Kidney (tissue), 13 donors: ENCODE measurements at regions not wholly inside any gene's neighbourhood (a gene's known extent, or its start where the extent isn't known, plus 50 kb on each side); places are given as distances from the start of the nearest gene placed in this dataset.
A peak's percentile ranks its signal among the peaks of the same experiment; 100 is the strongest.

Source experiments
- DNase-seq, 5 donors: peaks; one replicate each; pipeline ENCODE4 v3.0.0-alpha.2; 2013 to 2020
- FAIRE-seq: peaks from 2 replicates; lab custom pipeline; 2012; peaks lifted over from hg19 to GRCh38; lab: Jason Lieb, UNC
- H3K27ac ChIP-seq, 2 donors: one replicate each; pipeline ENCODE4 v1.7.0; 2013; ENCODE audit warnings: low read depth in 2 of 2, low read length in 2 of 2, inconsistent platforms in 1 of 2
- H3K27me3 ChIP-seq: one replicate; pipeline ENCODE4 v1.7.1; 2013; ENCODE audit warnings: low read length, inconsistent platforms; ENCODE audit not compliant: control insufficient read depth, insufficient read depth
- H3K36me3 ChIP-seq, 3 donors: one replicate each; pipeline versions ENCODE4 v1.7.0 to v1.7.1; 2013; ENCODE audit warnings: low read length in 3 of 3, control low read depth in 1 of 3, inconsistent platforms in 1 of 3; ENCODE audit not compliant: insufficient read depth in 3 of 3, control insufficient read depth in 2 of 3
- H3K4me1 ChIP-seq, 3 donors: one replicate each; pipeline versions ENCODE4 v1.7.0 to v1.7.1; 2013; ENCODE audit warnings: low read length in 3 of 3, inconsistent platforms in 1 of 3, low read depth in 1 of 3; ENCODE audit not compliant: control insufficient read depth in 2 of 3, insufficient read depth in 2 of 3
- H3K4me3 ChIP-seq, 3 donors: one replicate each; pipeline versions ENCODE4 v1.7.0 to v1.8.1; 2013; ENCODE audit warnings: low read length in 3 of 3, control low read depth in 1 of 3, inconsistent platforms in 1 of 3
- H3K9ac ChIP-seq, 3 donors: one replicate each; pipeline versions ENCODE4 v1.7.0 to v1.7.1; 2013; ENCODE audit warnings: low read length in 3 of 3, control low read depth in 1 of 3, inconsistent platforms in 1 of 3
- H3K9me3 ChIP-seq, 3 donors: one replicate each; pipeline versions ENCODE4 v1.7.0 to v1.7.1; 2013; ENCODE audit warnings: low read length in 3 of 3, control low read depth in 1 of 3, inconsistent platforms in 1 of 3; ENCODE audit not compliant: control insufficient read depth in 2 of 3, insufficient read depth in 1 of 3
- intact Hi-C: fragments of 100-400 bp; cut with DNase I; formaldehyde crosslinking; loops from one replicate; pipeline ENCODE4 v1.11.1; 2022
- TF ChIP-seq, protein P1 (sequence below): IDR thresholded peaks from 3 replicates; pipeline ENCODE4 v1.5.1; 2012; ENCODE audit warnings: mild to moderate bottlenecking, moderate library complexity, borderline replicate concordance; ENCODE audit not compliant: insufficient read depth; ENCODE audit errors: extremely low read depth
- donor health status: control.
- donor health status: control.
- donor health status: control.
- donor health status: control.
- donor health status: control.
- donor health status: DM: yes; HTN: yes; CAD: no.
- donor health status: Normal renal cell carcinoma (clear cell type).

DNA sequence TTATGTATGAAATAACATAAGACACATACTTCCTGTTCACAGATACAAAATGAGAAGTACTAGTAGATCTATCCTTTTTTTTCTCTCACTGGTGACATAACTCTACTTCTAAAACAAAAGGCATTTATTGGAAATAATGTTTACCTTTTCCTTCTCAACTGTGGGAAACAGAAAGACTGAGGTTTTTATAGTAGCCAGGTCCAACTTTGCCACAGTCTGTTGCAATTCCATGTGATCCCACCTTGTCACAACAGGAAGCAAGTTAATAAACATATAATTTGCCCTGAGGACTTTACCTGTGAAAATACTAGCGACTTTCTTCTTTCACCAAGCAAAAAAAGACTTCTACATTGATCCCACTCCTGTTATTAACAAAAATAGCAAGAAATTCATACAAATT, 475.8 kb downstream of the PDGFC start:
- Histone ChIP-seq H3K9me3 (no peaks in the 10 kb centered on the region), H3K4me1 (no peaks in the 10 kb centered on the region), H3K9ac (no peak overlapping the region), H3K36me3 (no peaks in the 10 kb centered on the region), H3K4me3 (no peak overlapping the region), H3K27me3 (no peaks in the 10 kb centered on the region), H3K27ac (no peak overlapping the region)
- intact Hi-C loops = no loop called here
- peak in 1 of 5 donors; percentile 8 for DNase-seq
- TF ChIP-seq, protein P1, sequence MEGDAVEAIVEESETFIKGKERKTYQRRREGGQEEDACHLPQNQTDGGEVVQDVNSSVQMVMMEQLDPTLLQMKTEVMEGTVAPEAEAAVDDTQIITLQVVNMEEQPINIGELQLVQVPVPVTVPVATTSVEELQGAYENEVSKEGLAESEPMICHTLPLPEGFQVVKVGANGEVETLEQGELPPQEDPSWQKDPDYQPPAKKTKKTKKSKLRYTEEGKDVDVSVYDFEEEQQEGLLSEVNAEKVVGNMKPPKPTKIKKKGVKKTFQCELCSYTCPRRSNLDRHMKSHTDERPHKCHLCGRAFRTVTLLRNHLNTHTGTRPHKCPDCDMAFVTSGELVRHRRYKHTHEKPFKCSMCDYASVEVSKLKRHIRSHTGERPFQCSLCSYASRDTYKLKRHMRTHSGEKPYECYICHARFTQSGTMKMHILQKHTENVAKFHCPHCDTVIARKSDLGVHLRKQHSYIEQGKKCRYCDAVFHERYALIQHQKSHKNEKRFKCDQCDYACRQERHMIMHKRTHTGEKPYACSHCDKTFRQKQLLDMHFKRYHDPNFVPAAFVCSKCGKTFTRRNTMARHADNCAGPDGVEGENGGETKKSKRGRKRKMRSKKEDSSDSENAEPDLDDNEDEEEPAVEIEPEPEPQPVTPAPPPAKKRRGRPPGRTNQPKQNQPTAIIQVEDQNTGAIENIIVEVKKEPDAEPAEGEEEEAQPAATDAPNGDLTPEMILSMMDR = no peak
- no peak for FAIRE-seq

DNA sequence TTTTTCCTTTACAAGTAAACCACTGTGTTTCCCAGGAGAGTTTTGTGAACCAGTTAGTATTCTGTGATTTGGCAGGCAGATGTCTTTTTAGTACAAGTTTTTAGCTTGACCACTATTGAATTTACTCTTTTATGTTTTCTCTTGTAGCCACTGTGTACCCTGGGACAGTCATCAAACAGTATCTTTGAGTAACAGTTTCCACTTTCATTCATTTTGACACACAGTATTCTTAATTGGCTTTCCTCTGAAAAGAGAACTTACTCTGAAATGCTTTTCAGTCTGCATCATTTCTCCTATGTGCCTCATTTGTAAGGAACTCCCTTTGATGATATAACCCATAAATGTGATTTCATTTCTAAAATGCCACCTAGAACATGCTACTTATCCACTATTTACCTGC, 476.5 kb downstream of the PDGFC start:
- no peak for FAIRE-seq

DNA sequence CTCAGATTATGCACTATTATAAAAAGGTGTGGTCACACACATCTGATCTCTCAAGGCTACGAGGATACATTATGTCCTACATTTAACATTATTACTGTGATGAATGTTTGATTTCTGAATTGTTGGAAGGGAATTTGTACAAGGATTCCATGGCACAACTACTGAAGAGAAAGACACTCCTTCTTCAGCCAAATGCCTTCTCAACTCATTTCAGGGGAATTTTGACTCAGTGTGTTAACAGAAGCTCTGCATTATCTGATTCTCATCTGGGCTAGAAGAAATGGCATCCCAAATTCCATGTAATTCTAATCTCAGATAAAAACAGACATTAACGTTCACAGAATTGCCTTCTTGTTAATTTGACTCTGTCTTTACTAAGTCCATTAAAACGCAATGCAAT, 477.7 kb downstream of the PDGFC start:
- intact Hi-C loops = no loop called here
- Histone ChIP-seq H3K9ac (no peak overlapping the region), H3K9me3 (no peaks in the 10 kb centered on the region), H3K27ac (no peak overlapping the region), H3K27me3 (no peaks in the 10 kb centered on the region), H3K4me1 (no peaks in the 10 kb centered on the region), H3K36me3 (no peaks in the 10 kb centered on the region), H3K4me3 (no peak overlapping the region)
- FAIRE-seq (no peak), DNase-seq (no peak)
- TF ChIP-seq, protein P1 = no peak

More for the DNA sequence above, 476.5 kb downstream of the PDGFC start:
- intact Hi-C loops = no loop called here
- no peak for DNase-seq
- no peak overlapping the region for H3K4me3 ChIP-seq
- H3K27me3 ChIP-seq = no peaks in the 10 kb centered on the region
- H3K9ac ChIP-seq = no peak overlapping the region
- TF ChIP-seq, protein P1 = no peak
- H3K27ac ChIP-seq = no peak overlapping the region
- H3K4me1 ChIP-seq = no peaks in the 10 kb centered on the region
- no peaks in the 10 kb centered on the region for H3K36me3 ChIP-seq
- no peaks in the 10 kb centered on the region for H3K9me3 ChIP-seq

DNA sequence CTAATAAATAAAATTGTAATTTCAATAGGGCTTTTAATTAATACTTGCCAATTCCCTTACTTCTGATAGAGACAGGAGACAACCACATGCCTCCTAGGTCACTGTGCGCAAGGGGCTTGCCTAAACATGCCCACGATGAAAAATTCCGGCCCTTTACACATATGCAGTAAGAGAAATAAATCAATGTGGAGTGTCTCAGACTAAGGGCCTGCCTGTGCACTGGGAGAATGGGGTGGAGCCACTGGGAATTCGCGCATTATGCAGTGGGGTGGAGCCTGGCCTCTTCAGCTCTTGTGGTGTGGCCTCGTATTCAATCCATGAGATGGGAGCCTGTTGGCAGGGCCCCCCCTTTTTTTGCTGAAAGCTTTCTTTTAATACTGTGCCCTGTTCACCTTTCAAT, 484.5 kb downstream of the PDGFC start:
- H3K9ac ChIP-seq = no peak overlapping the region
- no peak overlapping the region for H3K27ac ChIP-seq

More for the DNA sequence above, 484.5 kb downstream of the PDGFC start:
- DNase-seq (no peak), FAIRE-seq (no peak)
- Histone ChIP-seq H3K4me3 (no peak overlapping the region), H3K9me3 (no peaks in the 10 kb centered on the region), H3K4me1 (no peaks in the 10 kb centered on the region), H3K36me3 (no peaks in the 10 kb centered on the region), H3K27me3 (no peaks in the 10 kb centered on the region)
- intact Hi-C loops = no loop called here
- TF ChIP-seq, protein P1 = no peak
